ENCODE measurements at regions not wholly inside any gene's neighbourhood (a gene's known extent, or its start where the extent isn't known, plus 50 kb on each side); places are given as distances from the start of the nearest gene placed in this dataset.

DNA sequence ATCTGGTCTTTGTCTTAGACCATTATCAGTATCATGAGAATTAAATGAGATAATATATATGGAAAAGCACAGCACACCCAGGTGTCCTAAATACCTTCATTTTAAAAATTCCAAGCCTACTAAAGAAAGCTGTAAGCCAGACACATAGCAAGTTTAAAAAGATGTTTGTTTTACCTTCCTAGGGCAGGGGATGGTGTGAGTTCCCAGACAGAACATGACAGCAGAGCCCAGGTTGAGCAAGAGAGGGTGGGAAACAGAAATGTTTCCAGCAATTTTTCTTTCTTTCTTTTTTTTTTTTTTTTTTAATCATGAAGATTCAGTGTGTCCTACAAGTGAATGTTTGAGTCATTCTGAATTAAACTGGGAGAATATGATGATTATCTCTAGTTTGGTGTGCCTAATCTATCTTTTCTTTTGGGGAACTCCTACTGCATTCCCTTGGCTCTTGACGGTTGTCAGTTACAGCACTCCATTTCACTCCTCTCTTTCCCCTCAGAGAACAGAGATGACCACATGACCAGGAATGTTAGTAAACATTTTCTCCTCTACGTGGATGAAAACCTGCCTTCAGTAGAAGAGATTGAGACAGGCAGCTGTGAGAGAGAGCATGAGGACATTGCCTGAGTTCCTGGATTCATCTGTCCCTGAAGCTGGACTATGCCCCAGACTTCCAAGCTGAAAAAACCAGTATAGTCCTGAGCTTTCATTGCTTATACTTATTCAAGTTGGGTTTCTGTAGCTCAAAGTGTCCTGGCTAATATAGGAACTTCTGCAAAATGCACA, 54.5 kb upstream of the ARL14 start:
- Histone ChIP-seq H4K5ac (ENCODE audit: insufficient read length, low read depth, low read length) (no peak overlapping the region), H3K56ac (ENCODE audit: insufficient read length, low read depth, low read length) (no peak overlapping the region), H2AFZ (ENCODE audit: low read length) (no peak overlapping the region), H3K4ac (ENCODE audit: low read depth, low read length) (no peak overlapping the region), H3K23ac (ENCODE audit: insufficient read length, low read depth, low read length) (no peak overlapping the region), H3K9me3 (ENCODE audit: control insufficient read depth, low read depth, low read length) (no peaks in the 10 kb centered on the region), H3K9ac (ENCODE audit: extremely low read depth, insufficient read length, low read length) (no peak overlapping the region), H4K20me1 (ENCODE audit: control insufficient read depth, insufficient read depth, insufficient read length) (no peaks in the 10 kb centered on the region), H2BK15ac (ENCODE audit: low read depth, low read length) (no peak overlapping the region), H2BK12ac (ENCODE audit: insufficient read length, low read depth, low read length) (no peak overlapping the region), H3K4me2 (ENCODE audit: insufficient read depth, insufficient read length, low read length) (no peak overlapping the region), H4K8ac (replicated peaks; ENCODE audit: insufficient read length, low read depth, low read length) (no peak overlapping the region), H4K91ac (ENCODE audit: insufficient read length, low read depth, low read length) (no peak overlapping the region), H3T11ph (ENCODE audit: low read length) (no peak overlapping the region), H2BK5ac (ENCODE audit: insufficient read length, low read length) (no peak overlapping the region), H3K4me1 (ENCODE audit: insufficient read depth, low read length) (no peaks in the 10 kb centered on the region; the same call in 1 of the 2 replicates), H2BK120ac (ENCODE audit: low read depth, low read length, poor library complexity, severe bottlenecking) (no peak overlapping the region), H3K27ac (ENCODE audit: insufficient read length, low read depth, low read length) (no peak overlapping the region), H2BK20ac (ENCODE audit: low read depth, low read length, poor library complexity, severe bottlenecking) (no peak overlapping the region), H3K27me3 (ENCODE audit: insufficient read depth, low read length) (no peaks in the 10 kb centered on the region), H3K79me2 (ENCODE audit: insufficient read depth, low read length) (no peaks in the 10 kb centered on the region), H3K23me2 (ENCODE audit: insufficient read length, low read depth, low read length, poor library complexity, severe bottlenecking) (no peaks in the 10 kb centered on the region), H3K79me1 (ENCODE audit: insufficient read depth, low read depth, low read length, poor library complexity, severe bottlenecking) (no peaks in the 10 kb centered on the region), H2AK5ac (ENCODE audit: insufficient read length, low read length) (no peak overlapping the region), H3K14ac (ENCODE audit: insufficient read depth, low read length) (no peak overlapping the region), H3K18ac (ENCODE audit: insufficient read length, low read depth, low read length) (no peak overlapping the region)
- DNase-seq = no peak
- Mint-ChIP-seq H3K4me1 (peaks cover 6 to 9% of the 10 kb centered on the region in 2 experiments; a peak in 3 of 4 replicates), H3K27ac (no peak overlapping the region; a peak in 1 of 7 replicates), H3K36me3 (ENCODE audit: insufficient read depth in 1 of 3, low read depth in 3 of 3) (no peaks in the 10 kb centered on the region), H3K27me3 (ENCODE audit: low read depth) (no peaks in the 10 kb centered on the region; the same call in 1 of the 2 replicates), H3K4me3 (no peak overlapping the region), H3K9me3 (peaks cover 0 to 2% of the 10 kb centered on the region in 2 experiments; a peak in 1 of 5 replicates)
- TF ChIP-seq CTCF (conservative IDR thresholded peaks at IDR 0.05) = no peak
- no CpG with 5 or more reads among the region's 2 CpGs for whole genome bisulfite sequencing (ENCODE audit: extremely low coverage, insufficient read length, low lambda C conversion rate)

Measured in H9 (cell line).